ENCODE measurements at regions not wholly inside any gene's neighbourhood (a gene's known extent, or its start where the extent isn't known, plus 50 kb on each side); places are given as distances from the start of the nearest gene placed in this dataset.

- no peak for DNase-seq (ENCODE audit: low read depth in 1 of 2, low spot score in 1 of 2)
- Histone ChIP-seq H3K4me3 (replicated peaks; ENCODE audit: insufficient read depth, low read length) (no peak overlapping the region), H3K27me3 (ENCODE audit: insufficient read depth, poor library complexity, severe bottlenecking) (no peaks in the 10 kb centered on the region), H3K27ac (replicated peaks) (no peak overlapping the region)
- TF ChIP-seq CTCF (IDR thresholded peaks at IDR 0.05; ENCODE audit: insufficient read depth, low read length) = no peak
- TF ChIP-seq GABPA (IDR thresholded peaks at IDR 0.05; ENCODE audit: low read depth) = no peak
- TF ChIP-seq REST (IDR thresholded peaks at IDR 0.05; ENCODE audit: insufficient replicate concordance, low read depth) = no peak
- no peak for TF ChIP-seq POLR2AphosphoS5 (IDR thresholded peaks at IDR 0.05; ENCODE audit: low read depth)
- TF ChIP-seq SPI1 (IDR thresholded peaks at IDR 0.05; ENCODE audit: borderline replicate concordance, low read depth) = no peak
These were observed 106.2 kb upstream of the L3MBTL4 start for GRCh38 chr18:6520901-6521300.

GRCh38 chr18:6521803-6522418, 107.2 kb upstream of the L3MBTL4 start:
- TF ChIP-seq REST (IDR thresholded peaks at IDR 0.05; ENCODE audit: insufficient replicate concordance, low read depth) = no peak
- TF ChIP-seq CTCF (IDR thresholded peaks at IDR 0.05; ENCODE audit: insufficient read depth, low read length) = peak; percentile 93
- H3K27me3 ChIP-seq (ENCODE audit: insufficient read depth, poor library complexity, severe bottlenecking) = no peaks in the 10 kb centered on the region
- peak; percentile 17 to 46 for DNase-seq (ENCODE audit: low read depth in 1 of 2, low spot score in 1 of 2)
- H3K27ac ChIP-seq (replicated peaks) = no peak overlapping the region
- H3K4me3 ChIP-seq (replicated peaks; ENCODE audit: insufficient read depth, low read length) = no peak overlapping the region

- DNase-seq (ENCODE audit: low read depth in 1 of 2, low spot score in 1 of 2) = no peak
- H3K27ac ChIP-seq (replicated peaks) = no peak overlapping the region
- TF ChIP-seq SPI1 (IDR thresholded peaks at IDR 0.05; ENCODE audit: borderline replicate concordance, low read depth) (no peak), CTCF (IDR thresholded peaks at IDR 0.05; ENCODE audit: insufficient read depth, low read length) (no peak), REST (IDR thresholded peaks at IDR 0.05; ENCODE audit: insufficient replicate concordance, low read depth) (peak; percentile 33), GABPA (IDR thresholded peaks at IDR 0.05; ENCODE audit: low read depth) (no peak), POLR2AphosphoS5 (IDR thresholded peaks at IDR 0.05; ENCODE audit: low read depth) (no peak)
- H3K27me3 ChIP-seq (ENCODE audit: insufficient read depth, poor library complexity, severe bottlenecking) = no peaks in the 10 kb centered on the region
- H3K4me3 ChIP-seq (replicated peaks; ENCODE audit: insufficient read depth, low read length) = no peak overlapping the region
These were observed 110.9 kb upstream of the L3MBTL4 start for GRCh38 chr18:6525604-6526003.
